Naive thymus-derived CD4-positive, alpha-beta T cell (primary cell): ENCODE measurements at regions not wholly inside any gene's neighbourhood (a gene's known extent, or its start where the extent isn't known, plus 50 kb on each side); places are given as distances from the start of the nearest gene placed in this dataset.
A peak's percentile ranks its signal among the peaks of the same experiment; 100 is the strongest.

ENCODE experiments used
- ATAC-seq: fragments of 150-1000 bp; cut with Tn5 transposase; 2 replicates; pipeline ENCODE4 v1.10.0; 2021; ENCODE audit warnings: mild to moderate bottlenecking, moderate library complexity
- CTCF ChIA-PET: fragments of 350-600 bp; sonication (Branson Sonifier 250); formaldehyde crosslinking; loops from one replicate; lab custom pipeline; 2021; ENCODE audit warnings: antibody characterized with exemption; lab: Charles Lee
- POLR2A ChIA-PET: fragments of 350-600 bp; sonication (Branson Sonifier 250); formaldehyde crosslinking; loops from one replicate; lab custom pipeline; 2021; ENCODE audit warnings: antibody characterized with exemption, inconsistent platforms; lab: Charles Lee
- DNase-seq, 9 donors: peaks; one replicate each; pipeline versions ENCODE4 v3.0.0 to v3.0.0-alpha.2; 2020 to 2022; ENCODE audit warnings: mixed read lengths in 1 of 9
- H3K27ac ChIP-seq: one replicate; pipeline ENCODE4 v1.7.0; 2013; ENCODE audit warnings: mild to moderate bottlenecking, low read depth, low read length, moderate library complexity
- H3K27me3 ChIP-seq, 2 donors: one replicate each; pipeline ENCODE4 v1.7.0; 2013; ENCODE audit warnings: low read length in 2 of 2, mild to moderate bottlenecking in 2 of 2, moderate library complexity in 2 of 2; ENCODE audit not compliant: control insufficient read depth in 2 of 2, insufficient read depth in 2 of 2
- H3K36me3 ChIP-seq, 3 experiments: 1 replicate in 2 of 3; 2 replicates in 1 of 3; pipeline ENCODE4 v1.7.0; 2013; ENCODE audit warnings: low read length in 3 of 3, mild to moderate bottlenecking in 3 of 3, moderate library complexity in 1 of 3; ENCODE audit not compliant: insufficient read depth in 3 of 3, control insufficient read depth in 2 of 3
- H3K4me1 ChIP-seq, 2 donors: one replicate each; pipeline ENCODE4 v1.7.0; 2013; ENCODE audit warnings: low read length in 2 of 2, mild to moderate bottlenecking in 2 of 2, moderate library complexity in 1 of 2; ENCODE audit not compliant: control insufficient read depth in 2 of 2, insufficient read depth in 2 of 2
- H3K4me3 ChIP-seq: 2 replicates; pipeline ENCODE4 v1.7.0; 2013; ENCODE audit warnings: mild to moderate bottlenecking, low read length
- H3K9me3 ChIP-seq, 3 experiments: 1 replicate in 2 of 3; 2 replicates in 1 of 3; pipeline ENCODE4 v1.7.0; 2013; ENCODE audit warnings: low read length in 3 of 3; ENCODE audit not compliant: control insufficient read depth in 2 of 3
- H3K27ac Mint-ChIP-seq, 9 donors: one replicate each; pipeline ENCODE4 v1.8.0; 2020 to 2022; ENCODE audit warnings: mixed read lengths in 9 of 9, mild to moderate bottlenecking in 8 of 9, moderate library complexity in 5 of 9, inconsistent platforms in 2 of 9
- H3K27me3 Mint-ChIP-seq, 5 donors: one replicate each; pipeline ENCODE4 v1.8.0; 2021 to 2022; ENCODE audit warnings: mixed read lengths in 5 of 5, mild to moderate bottlenecking in 1 of 5
- H3K36me3 Mint-ChIP-seq, 5 donors: one replicate each; pipeline ENCODE4 v1.8.0; 2020 to 2022; ENCODE audit warnings: mixed read lengths in 5 of 5, mild to moderate bottlenecking in 3 of 5, inconsistent platforms in 1 of 5
- H3K4me1 Mint-ChIP-seq, 7 donors: one replicate each; pipeline ENCODE4 v1.8.0; 2020 to 2022; ENCODE audit warnings: mixed read lengths in 7 of 7, mild to moderate bottlenecking in 3 of 7, inconsistent platforms in 1 of 7
- H3K4me3 Mint-ChIP-seq, 10 donors: one replicate each; pipeline ENCODE4 v1.8.0; 2020 to 2022; ENCODE audit warnings: mild to moderate bottlenecking in 10 of 10, mixed read lengths in 10 of 10, moderate library complexity in 6 of 10, inconsistent platforms in 2 of 10
- H3K9me3 Mint-ChIP-seq, 11 donors: one replicate each; pipeline ENCODE4 v1.8.0; 2020 to 2022; ENCODE audit warnings: mixed read lengths in 11 of 11, mild to moderate bottlenecking in 4 of 11, inconsistent platforms in 1 of 11, moderate library complexity in 1 of 11
- intact Hi-C, 2 donors: fragments of 100-400 bp; cut with micrococcal nuclease; formaldehyde crosslinking; loops; one replicate each; pipeline ENCODE4 v1.15.1; 2023

- Histone ChIP-seq H3K27ac (no peak overlapping the region), H3K27me3 (no peaks in the 10 kb centered on the region)
- H3K36me3 Mint-ChIP-seq: no peaks in the 10 kb centered on the region
Measured at GRCh38 chr7:1290679-1291356, 58.1 kb downstream of the UNCX start.

GRCh38 chr7:1291357-1291689, 58.7 kb downstream of the UNCX start:
- ATAC-seq (no peak), DNase-seq (no peak)
- ChIA-PET CTCF (no interaction called here), POLR2A (no interaction called here)
- Histone ChIP-seq H3K4me1 (no peaks in the 10 kb centered on the region), H3K4me3 (no peak overlapping the region), H3K9me3 (no peaks in the 10 kb centered on the region), H3K27ac (no peak overlapping the region), H3K36me3 (no peaks in the 10 kb centered on the region), H3K27me3 (no peaks in the 10 kb centered on the region)
- Mint-ChIP-seq H3K36me3 (no peaks in the 10 kb centered on the region), H3K4me3 (peak overlapping the region in 8 of 10 donors; percentile 52 to 89 (median 82)), H3K27me3 (peaks cover 0 to 23% (median 6%) of the 10 kb centered on the region in 5 donors), H3K9me3 (peaks cover 0 to under 1% (median 0%) of the 10 kb centered on the region in 11 donors), H3K27ac (no peak overlapping the region), H3K4me1 (peaks cover 0 to 5% (median 0%) of the 10 kb centered on the region in 7 donors)
- intact Hi-C loops: no loop called here

More at GRCh38 chr7:1290679-1291356, 58.1 kb downstream of the UNCX start:
- H3K36me3 ChIP-seq: no peaks in the 10 kb centered on the region
- Mint-ChIP-seq H3K9me3 (peaks cover 0 to 2% (median 0%) of the 10 kb centered on the region in 11 donors), H3K27me3 (peaks cover 0 to 23% (median 6%) of the 10 kb centered on the region in 5 donors), H3K4me1 (peaks cover 0 to 5% (median 0%) of the 10 kb centered on the region in 7 donors), H3K27ac (no peak overlapping the region), H3K4me3 (peak overlapping the region in 9 of 10 donors; percentile 81 to 89 (median 87))
- H3K4me3 ChIP-seq: peak overlapping the region; percentile 53
- ChIA-PET CTCF (no interaction called here), POLR2A (no interaction called here)
- no peaks in the 10 kb centered on the region for H3K4me1 ChIP-seq
- ATAC-seq (peak; percentile 21), DNase-seq (no peak)
- intact Hi-C loops: no loop called here
- H3K9me3 ChIP-seq: no peaks in the 10 kb centered on the region

GRCh38 chr7:1291845-1292765, 59.4 kb downstream of the UNCX start:
- Histone ChIP-seq H3K4me1 (no peaks in the 10 kb centered on the region), H3K9me3 (no peaks in the 10 kb centered on the region), H3K36me3 (no peaks in the 10 kb centered on the region), H3K27me3 (no peaks in the 10 kb centered on the region), H3K4me3 (no peak overlapping the region), H3K27ac (no peak overlapping the region)
- no peak overlapping the region for H3K27ac Mint-ChIP-seq
- no peaks in the 10 kb centered on the region for H3K9me3 Mint-ChIP-seq
- H3K4me1 Mint-ChIP-seq: peaks cover 0 to 5% (median 0%) of the 10 kb centered on the region in 7 donors
- ChIA-PET POLR2A (no interaction called here), CTCF (no interaction called here)
- no peak for ATAC-seq
- peak overlapping the region in 5 of 10 donors; percentile 40 to 88 (median 88) for H3K4me3 Mint-ChIP-seq
- no peak for DNase-seq
- intact Hi-C loops: no loop called here
- no peaks in the 10 kb centered on the region for H3K36me3 Mint-ChIP-seq
- peaks cover 0 to 24% (median 9%) of the 10 kb centered on the region in 5 donors for H3K27me3 Mint-ChIP-seq

GRCh38 chr7:1292972-1293830, 60.5 kb downstream of the UNCX start:
- POLR2A ChIA-PET: no interaction called here
- Mint-ChIP-seq H3K4me1 (peaks cover 0 to 5% (median 0%) of the 10 kb centered on the region in 7 donors), H3K4me3 (no peak overlapping the region), H3K27ac (no peak overlapping the region), H3K9me3 (no peaks in the 10 kb centered on the region), H3K36me3 (no peaks in the 10 kb centered on the region), H3K27me3 (peaks cover 6 to 28% (median 14%) of the 10 kb centered on the region in 5 donors)
- DNase-seq (no peak), ATAC-seq (no peak)
- Histone ChIP-seq H3K27ac (no peak overlapping the region), H3K9me3 (no peaks in the 10 kb centered on the region), H3K27me3 (no peaks in the 10 kb centered on the region), H3K36me3 (no peaks in the 10 kb centered on the region), H3K4me1 (no peaks in the 10 kb centered on the region), H3K4me3 (no peak overlapping the region)
- CTCF ChIA-PET: no interaction called here
- intact Hi-C loops: no loop called here

- DNase-seq (no peak), ATAC-seq (no peak)
- H3K36me3 Mint-ChIP-seq: no peaks in the 10 kb centered on the region
- intact Hi-C loops: no loop called here
- no peak overlapping the region for H3K4me3 ChIP-seq
- H3K27me3 ChIP-seq: no peaks in the 10 kb centered on the region
- CTCF ChIA-PET: no interaction called here
- no peaks in the 10 kb centered on the region for H3K9me3 Mint-ChIP-seq
- H3K27me3 Mint-ChIP-seq: peaks cover 6 to 30% (median 14%) of the 10 kb centered on the region in 5 donors
- POLR2A ChIA-PET: no interaction called here
- no peak overlapping the region for H3K4me3 Mint-ChIP-seq
- no peaks in the 10 kb centered on the region for H3K36me3 ChIP-seq
- H3K4me1 Mint-ChIP-seq: peaks cover 0 to 5% (median 0%) of the 10 kb centered on the region in 7 donors
- no peaks in the 10 kb centered on the region for H3K4me1 ChIP-seq
- H3K27ac Mint-ChIP-seq: no peak overlapping the region
- no peaks in the 10 kb centered on the region for H3K9me3 ChIP-seq
- H3K27ac ChIP-seq: no peak overlapping the region
Measured at GRCh38 chr7:1293950-1294411, 61.3 kb downstream of the UNCX start.

- H3K9me3 Mint-ChIP-seq: no peaks in the 10 kb centered on the region
- H3K36me3 Mint-ChIP-seq: no peaks in the 10 kb centered on the region
- H3K4me1 Mint-ChIP-seq: peaks cover 0 to 5% (median 0%) of the 10 kb centered on the region in 7 donors
- ChIA-PET CTCF (no interaction called here), POLR2A (interaction anchor here (0.6 kb wide), 1 partner anchor 164 kb away, joined by 6 read pairs; no protein-coding TSS in a partner anchor)
- H3K27ac Mint-ChIP-seq: no peak overlapping the region
- no peaks in the 10 kb centered on the region for H3K4me1 ChIP-seq
- ATAC-seq (no peak), DNase-seq (no peak)
- no peak overlapping the region for H3K27ac ChIP-seq
- H3K9me3 ChIP-seq: no peaks in the 10 kb centered on the region
- no peak overlapping the region for H3K4me3 ChIP-seq
- H3K27me3 ChIP-seq: no peaks in the 10 kb centered on the region
- intact Hi-C loops: no loop called here
- no peak overlapping the region for H3K4me3 Mint-ChIP-seq
- H3K27me3 Mint-ChIP-seq: peaks cover 6 to 30% (median 13%) of the 10 kb centered on the region in 5 donors
- no peaks in the 10 kb centered on the region for H3K36me3 ChIP-seq
Measured at GRCh38 chr7:1295776-1296355, 63.2 kb downstream of the UNCX start.
